ENCODE measurements at regions not wholly inside any gene's neighbourhood (a gene's known extent, or its start where the extent isn't known, plus 50 kb on each side); places are given as distances from the start of the nearest gene placed in this dataset.

DNA sequence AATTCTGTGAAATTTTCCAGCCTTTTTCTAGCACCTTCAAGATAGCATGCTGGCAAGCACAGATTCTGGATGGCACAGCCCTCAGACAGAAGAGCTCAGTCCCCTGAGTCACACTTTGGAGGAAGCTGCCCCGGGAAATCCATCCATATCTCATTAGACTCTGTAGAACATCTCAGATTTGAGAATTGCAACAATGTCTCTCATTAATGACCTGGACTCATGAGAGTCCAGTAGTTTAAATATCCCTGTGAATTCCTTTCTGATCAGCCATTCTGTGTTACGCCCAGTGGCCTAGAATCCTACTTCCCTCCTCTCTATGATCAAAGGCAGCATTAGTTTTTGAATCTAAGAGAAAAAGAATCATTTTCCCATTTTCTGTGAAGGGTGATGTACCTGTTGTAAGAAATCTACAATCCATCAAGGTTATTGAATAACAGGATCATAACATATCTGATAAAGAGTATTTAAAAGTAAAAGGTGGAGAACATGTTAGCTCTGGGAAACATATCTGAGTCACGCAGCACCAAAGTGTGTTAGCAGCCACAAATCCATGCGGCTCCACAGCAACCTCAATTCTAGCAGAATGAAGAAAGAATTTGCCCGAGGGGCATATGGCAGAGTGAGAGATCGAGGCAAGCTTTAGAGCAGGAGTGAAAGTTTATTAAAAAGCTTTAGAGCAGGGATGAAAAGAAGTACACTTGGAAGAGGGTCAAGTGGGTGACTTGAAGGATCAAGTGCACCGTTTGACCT lies 855.6 kb upstream of the TMEM132C start:
- no peak for DNase-seq

DNA sequence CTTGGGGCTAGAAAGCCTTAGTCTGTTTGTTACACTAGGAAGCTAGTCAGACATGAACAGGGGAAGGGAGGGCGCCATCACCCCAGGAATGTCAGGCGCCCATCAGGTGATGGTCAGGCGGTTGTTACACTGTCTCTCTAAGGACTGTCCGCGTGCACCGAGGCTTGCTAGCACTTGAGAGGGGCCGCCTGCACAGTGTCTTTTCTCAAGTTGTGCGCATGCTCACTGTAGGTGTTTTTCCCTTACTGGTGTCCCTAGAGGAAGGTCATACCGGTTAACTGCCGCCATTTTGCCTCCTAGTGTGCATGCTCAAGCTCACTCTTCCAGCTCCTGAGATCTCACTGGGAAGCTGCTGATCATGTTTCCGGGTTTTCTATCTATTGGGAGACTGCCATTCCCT lies 855.0 kb upstream of the TMEM132C start:
- no peak for DNase-seq

GRCh38 chr12:127412866-127413265 lies 854.1 kb upstream of the TMEM132C start:
- no peak for DNase-seq

DNA sequence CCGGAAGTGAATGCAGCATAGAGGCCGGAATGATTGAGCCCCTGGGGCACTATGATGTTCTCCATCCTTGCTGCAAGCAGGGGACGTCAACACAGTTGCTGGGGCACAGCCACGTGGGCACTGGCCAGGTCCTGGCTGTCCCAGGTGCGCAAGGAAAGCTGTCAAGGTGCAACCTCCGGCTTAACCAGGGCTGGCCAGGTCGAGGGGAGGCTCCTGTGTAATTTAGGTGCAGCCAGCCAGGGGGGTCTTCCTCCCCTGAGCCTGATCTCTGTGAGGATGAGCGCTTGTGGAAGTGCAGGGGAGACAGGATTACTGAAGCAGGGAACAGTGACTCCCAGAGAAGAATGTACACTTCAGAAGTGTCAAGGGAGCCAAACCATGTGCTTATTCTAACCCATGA lies 852.8 kb upstream of the TMEM132C start:
- DNase-seq: no peak

- no peak for DNase-seq
Observed at GRCh38 chr12:127414636-127415035, 852.3 kb upstream of the TMEM132C start.

- no peak for DNase-seq
Observed at GRCh38 chr12:127416796-127417195, 850.2 kb upstream of the TMEM132C start.

DNA sequence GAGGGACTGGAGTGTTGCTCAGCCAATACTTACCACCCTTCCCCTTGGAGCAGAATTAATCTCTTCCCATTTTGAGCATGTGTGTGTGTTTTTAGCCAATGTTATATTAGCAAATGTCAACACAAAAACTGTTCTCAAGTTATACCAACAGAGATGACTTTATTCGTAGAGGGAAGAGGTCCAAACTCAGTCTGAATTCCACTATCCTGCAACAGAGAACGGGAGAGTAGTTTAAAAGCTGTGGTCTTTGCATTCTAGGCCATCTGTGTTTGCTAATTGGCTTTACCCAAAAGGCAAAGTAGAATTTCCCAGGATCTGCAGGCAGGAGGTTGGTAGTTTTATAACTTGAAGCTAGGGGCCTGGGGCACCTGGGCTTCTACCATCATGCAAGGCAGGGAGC lies 847.9 kb upstream of the TMEM132C start:
- DNase-seq: no peak

DNA sequence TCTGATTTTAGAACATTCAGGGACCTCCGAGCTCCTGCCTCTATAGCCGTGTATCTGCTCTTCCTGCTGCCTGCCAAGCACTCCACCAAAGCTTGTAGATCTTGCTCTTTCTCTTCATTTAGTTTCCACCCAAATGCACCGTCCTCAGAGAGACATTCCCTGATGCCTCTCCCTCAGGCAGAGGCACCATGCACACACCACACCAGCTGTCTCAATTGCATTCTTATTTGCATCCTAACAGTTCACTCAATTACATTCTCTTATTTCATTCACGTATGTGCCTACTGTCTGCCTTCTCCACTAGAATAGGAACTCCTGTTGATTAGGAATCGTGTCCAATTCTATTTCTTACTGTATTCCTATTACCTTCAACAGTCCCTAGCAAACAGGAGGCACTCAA lies 845.4 kb upstream of the TMEM132C start:
- DNase-seq: no peak

DNA sequence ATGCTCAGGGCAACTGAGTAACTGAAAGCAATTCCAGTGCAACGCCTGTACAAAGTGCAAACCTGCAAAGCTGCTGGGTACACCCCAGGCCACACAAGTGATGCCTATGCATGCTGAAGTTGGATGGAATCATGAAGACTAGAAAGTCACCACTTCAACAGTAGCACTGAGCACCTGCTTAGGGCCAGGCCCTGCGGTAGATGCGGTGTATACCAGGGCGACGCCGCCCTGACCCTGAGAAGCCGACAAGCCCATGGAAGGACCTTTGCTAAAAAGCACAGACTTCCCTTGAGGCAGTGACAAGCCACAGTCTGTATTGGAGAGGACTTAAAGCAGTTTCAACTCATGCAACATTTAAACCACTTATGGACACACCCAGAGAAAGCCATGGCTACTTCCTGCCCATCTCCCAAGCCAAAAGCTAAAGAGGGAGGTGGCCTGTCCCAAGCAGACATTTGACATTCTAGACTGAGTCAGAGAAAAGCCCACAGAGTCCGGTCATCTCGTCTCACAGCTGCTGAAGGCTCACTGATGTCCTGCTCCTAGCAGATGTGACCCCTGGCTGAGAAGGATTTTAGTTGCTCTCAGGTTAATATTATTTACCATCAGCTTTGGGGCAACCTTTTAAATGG lies 843.9 kb upstream of the TMEM132C start:
- DNase-seq: no peak

- no peak for DNase-seq
Observed at GRCh38 chr12:127425474-127425873, 841.5 kb upstream of the TMEM132C start.

- no peak for DNase-seq
Observed at GRCh38 chr12:127428420-127428819, 838.5 kb upstream of the TMEM132C start.

DNA sequence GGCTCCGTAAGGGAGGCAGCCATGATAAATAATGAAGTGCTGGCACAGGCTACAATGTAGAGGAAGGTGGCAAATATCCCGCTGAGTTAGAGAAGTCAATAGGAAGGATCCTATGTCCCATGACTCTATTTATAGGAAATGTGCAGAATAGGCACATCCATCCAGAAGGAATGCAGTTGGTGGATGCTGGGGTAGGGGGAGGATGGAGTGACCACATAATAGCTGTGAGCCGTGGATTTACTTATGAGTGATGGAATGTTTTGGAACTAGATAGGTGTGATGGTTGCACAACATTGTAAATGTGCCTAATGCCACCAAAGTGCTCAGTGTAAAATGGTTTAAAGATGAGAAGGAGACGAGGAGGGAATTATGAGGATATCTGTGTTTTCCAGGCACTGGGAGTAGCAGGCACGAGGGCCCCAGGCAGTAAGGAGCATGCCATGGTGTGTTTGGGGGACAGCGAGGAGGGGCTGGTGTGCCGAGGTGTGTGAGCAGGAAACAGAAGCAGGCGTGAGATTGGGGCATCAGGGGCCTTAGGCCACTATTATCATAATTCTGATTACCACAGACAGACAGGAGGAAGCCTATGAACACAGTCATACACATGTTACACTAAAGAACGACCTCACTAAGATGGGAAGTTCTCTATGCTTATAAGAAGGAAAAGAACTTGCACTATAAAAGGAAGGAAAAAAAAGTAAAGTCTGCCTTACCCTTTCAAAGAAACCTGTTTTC lies 837.3 kb upstream of the TMEM132C start:
- no peak for DNase-seq

DNA sequence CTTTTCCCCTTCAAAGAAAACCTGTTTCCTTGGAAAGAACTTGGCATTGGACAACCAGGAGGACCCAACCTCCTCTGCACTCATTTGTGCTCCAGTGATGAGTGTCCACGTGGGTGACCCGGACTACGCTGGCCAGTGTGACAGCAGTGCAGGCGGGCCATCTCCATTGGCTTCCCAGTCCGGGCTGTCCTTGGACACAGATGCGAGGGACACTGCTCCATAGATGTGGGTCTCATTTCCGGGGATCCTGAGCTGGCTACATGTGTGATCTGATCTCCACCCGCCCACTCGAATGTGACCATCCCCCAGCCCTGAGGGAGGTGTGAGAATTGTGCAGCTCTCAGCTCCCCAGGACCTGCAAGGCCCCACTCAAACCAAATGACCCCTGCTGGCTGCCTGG lies 836.6 kb upstream of the TMEM132C start:
- DNase-seq: no peak

- no peak for DNase-seq
Observed at GRCh38 chr12:127431177-127431576, 835.8 kb upstream of the TMEM132C start.

GRCh38 chr12:127431594-127431993 lies 835.4 kb upstream of the TMEM132C start:
- no peak for DNase-seq

DNA sequence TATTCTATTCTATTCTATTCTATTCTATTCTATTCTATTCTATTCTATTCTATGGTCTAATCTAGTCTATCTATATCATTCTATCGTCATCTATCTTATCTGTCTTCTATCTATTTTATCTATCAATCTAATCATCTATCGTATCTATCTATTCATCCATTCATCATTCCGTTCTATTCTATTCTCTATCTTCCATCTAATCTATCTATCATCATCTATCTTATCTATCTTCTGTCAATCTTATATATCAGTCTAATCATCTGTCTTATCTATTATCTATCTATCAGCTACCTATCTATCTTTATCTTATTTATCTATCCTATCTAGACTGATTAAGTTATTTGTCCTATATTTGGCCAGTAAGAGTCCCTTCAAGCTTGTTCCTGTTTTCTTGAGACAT lies 831.5 kb upstream of the TMEM132C start:
- no peak for DNase-seq

- DNase-seq: no peak
Observed at GRCh38 chr12:127438512-127439244, 828.3 kb upstream of the TMEM132C start.

DNA sequence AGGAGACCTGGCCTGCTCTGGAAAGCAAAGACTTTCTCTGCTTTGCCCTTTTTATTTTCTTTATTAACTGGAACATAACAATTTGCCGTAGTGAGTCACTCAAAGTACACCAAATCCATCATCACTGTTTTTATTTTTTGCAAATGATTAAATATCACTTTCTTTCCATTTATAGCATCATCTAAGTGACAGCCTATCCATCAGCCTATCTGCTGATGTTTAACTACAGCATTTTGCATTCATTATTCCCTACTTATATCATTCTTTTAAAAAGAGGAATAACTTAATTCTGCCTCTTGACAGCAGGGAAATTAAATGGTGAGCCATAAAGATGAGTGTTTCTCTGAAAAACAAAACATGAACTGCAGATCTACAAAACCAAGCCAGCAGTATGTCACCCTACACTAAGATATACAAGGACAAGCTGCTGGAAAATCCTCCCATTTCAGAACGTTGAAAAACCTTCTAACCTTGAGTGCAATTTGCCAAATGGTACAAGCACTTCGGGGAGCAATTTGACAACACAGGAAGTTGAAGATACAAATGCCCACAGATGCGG lies 821.3 kb upstream of the TMEM132C start:
- no peak for DNase-seq

DNA sequence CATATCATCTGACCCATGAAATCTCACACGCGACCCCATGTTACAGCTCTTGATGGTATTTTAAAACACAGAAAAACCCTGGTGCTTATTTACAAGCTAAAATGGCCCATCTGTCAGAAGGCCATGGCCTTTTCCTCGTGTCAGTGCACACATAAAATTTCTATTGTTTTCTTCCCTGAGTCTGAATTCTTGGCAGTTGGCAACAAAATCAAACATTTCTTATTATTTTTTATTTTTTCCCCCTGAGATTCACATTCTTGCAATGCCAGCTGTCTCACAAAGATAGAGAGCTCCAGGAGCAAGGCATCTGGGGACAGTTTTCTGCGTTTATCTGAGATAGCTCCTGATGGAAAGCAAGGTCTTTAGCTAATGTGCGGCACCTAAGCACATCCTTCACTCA lies 818.1 kb upstream of the TMEM132C start:
- no peak for DNase-seq

DNA sequence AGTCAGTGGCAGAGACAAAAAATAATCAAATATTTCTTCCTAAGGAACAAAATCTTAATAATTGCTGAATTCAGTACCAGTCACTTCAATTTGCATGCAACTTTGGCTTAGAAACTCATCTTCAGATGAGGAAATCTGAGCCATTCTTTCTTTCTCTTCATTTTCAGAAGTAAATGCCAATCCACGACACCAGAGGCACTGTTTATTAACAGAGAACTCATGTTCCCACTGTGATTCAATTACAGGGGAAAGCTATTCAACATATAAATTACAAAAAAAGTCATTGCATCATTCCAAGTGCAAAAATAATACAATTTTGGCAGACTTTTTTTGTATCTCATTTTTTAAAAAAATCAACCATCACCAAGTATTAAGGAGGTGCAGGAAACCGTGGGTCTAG lies 816.1 kb upstream of the TMEM132C start:
- no peak for DNase-seq

DNA sequence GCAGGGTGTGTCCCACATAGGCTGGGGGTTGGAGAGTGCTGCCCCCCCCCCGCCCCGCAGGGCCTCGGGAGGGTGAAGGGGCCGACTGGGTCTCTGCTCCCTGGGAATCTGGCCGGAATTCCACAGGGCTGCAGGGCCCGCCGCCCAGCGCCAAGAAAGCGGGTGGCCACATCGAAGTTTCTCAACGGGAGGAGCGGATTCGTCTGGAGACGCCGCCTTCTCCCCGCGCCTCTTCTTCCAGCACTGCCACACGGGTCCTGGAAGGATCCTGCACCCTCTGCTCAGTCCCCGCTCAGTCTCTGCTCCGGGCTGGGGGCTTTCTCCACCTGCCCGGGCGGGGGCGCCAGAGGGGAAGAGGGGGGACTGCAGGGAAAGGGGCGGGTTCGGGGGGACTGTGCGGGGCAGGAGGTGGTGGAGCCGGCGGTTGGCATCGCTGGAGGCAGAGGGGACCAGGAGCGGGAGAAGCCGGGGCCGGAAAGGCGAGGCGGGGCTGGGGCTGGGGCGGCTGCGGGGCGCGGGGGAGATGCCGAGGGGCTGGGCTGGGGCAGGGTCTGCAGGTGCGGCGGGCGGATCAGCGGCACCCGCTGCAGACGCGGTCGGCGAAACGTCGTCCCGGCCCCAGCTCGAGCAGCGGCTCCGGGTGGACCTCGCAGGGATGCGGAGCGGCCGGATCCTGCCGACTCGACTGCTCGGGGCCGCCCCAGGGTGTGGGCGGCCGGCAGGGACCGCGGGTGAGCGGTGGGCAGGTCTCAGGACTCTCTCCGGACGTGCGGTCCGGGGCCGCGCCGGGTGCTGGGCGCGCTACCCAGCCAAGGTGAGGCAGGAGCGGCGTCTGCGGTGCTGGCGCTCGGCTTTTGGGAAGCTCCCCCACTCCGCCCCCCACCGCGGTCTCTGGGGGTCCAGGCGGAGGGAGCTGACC lies 811.4 kb upstream of the TMEM132C start:
- DNase-seq: no peak

DNA sequence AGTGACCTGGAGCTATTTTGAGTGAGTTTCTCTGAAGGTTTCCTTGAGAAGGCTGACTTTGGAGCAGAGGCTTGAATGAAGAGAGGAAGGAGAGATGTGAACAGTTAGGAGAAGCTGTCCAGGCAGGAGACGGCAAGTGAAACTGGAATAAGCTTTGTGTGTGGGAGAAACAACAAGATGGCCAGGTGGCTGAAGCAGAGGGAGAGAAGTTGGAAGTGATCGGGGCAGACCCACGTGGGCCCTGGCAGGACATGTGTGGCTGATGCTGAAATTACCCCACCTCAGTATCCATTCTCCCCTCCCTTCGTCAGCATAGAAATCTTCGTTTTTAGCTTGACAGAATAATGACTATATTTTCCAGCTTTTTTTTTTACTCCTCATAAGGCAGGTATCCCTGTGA lies 809.2 kb upstream of the TMEM132C start:
- no peak for DNase-seq
